ENCODE measurements at regions not wholly inside any gene's neighbourhood (a gene's known extent, or its start where the extent isn't known, plus 50 kb on each side); places are given as distances from the start of the nearest gene placed in this dataset.

DNA sequence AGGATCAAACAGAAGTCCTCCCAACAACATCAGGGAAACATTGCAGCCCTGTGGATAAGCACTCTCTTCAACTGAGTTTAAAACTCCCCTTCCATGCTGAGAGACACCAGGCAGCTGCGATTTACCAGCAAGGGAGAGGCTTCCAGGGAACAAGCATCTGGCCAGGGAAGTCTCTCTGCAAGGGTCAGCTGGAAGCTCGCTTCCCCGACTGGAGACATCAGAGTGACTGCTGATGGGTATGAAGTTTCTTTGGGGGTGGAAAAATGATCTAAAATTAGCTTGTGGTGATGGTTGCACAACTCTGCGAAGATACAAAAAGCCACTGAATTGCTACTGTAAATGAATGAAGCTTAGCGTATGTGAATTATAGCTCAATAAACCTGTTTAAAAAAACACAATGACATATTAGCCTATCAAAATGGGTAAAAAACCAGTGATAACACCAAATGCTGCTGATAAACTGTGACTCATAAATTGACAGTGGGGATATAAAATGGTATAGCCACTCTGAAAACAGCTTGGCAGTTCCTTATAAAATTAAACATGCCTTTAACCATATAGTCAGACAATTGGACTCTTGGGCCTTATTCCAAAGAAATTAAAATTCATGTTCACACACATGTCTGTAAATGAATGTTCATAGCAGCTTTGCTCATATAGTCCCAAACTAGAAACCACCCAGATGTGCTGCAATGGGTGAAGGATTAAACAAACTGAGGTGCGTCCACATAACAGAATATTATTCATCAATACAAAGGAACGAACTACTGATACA lies 1082.0 kb downstream of the SOCS6 start:
- TF ChIP-seq, protein P1, sequence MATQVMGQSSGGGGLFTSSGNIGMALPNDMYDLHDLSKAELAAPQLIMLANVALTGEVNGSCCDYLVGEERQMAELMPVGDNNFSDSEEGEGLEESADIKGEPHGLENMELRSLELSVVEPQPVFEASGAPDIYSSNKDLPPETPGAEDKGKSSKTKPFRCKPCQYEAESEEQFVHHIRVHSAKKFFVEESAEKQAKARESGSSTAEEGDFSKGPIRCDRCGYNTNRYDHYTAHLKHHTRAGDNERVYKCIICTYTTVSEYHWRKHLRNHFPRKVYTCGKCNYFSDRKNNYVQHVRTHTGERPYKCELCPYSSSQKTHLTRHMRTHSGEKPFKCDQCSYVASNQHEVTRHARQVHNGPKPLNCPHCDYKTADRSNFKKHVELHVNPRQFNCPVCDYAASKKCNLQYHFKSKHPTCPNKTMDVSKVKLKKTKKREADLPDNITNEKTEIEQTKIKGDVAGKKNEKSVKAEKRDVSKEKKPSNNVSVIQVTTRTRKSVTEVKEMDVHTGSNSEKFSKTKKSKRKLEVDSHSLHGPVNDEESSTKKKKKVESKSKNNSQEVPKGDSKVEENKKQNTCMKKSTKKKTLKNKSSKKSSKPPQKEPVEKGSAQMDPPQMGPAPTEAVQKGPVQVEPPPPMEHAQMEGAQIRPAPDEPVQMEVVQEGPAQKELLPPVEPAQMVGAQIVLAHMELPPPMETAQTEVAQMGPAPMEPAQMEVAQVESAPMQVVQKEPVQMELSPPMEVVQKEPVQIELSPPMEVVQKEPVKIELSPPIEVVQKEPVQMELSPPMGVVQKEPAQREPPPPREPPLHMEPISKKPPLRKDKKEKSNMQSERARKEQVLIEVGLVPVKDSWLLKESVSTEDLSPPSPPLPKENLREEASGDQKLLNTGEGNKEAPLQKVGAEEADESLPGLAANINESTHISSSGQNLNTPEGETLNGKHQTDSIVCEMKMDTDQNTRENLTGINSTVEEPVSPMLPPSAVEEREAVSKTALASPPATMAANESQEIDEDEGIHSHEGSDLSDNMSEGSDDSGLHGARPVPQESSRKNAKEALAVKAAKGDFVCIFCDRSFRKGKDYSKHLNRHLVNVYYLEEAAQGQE (IDR thresholded peaks at IDR 0.05; ENCODE audit: insufficient read depth in 1 of 2, low read depth in 2 of 2, low read length in 2 of 2): no peak
- no peak for TF ChIP-seq TAF1 (IDR thresholded peaks at IDR 0.05; ENCODE audit: borderline replicate concordance, insufficient read depth, low read length)
- TF ChIP-seq SIN3A (IDR thresholded peaks at IDR 0.05; ENCODE audit: borderline replicate concordance, insufficient read depth, low read length): no peak

Measured in PFSK-1 (cell line).